ENCODE measurements at regions not wholly inside any gene's neighbourhood (a gene's known extent, or its start where the extent isn't known, plus 50 kb on each side); places are given as distances from the start of the nearest gene placed in this dataset.

- TF ChIP-seq POLR2AphosphoS5 (IDR thresholded peaks at IDR 0.05) (no peak), CTCF (IDR thresholded peaks at IDR 0.05) (no peak), POLR2A (IDR thresholded peaks at IDR 0.05) (no peak)
Measured at GRCh38 chr18:67672155-67672554, 155.6 kb upstream of the DSEL start.
